Limb (tissue), 2 donors: ENCODE measurements at regions not wholly inside any gene's neighbourhood (a gene's known extent, or its start where the extent isn't known, plus 50 kb on each side); places are given as distances from the start of the nearest gene placed in this dataset.

Experiments used
- DNase-seq, 2 donors: peaks; one replicate each; pipeline ENCODE4 v3.0.0-alpha.2; 2016; ENCODE audit errors: extremely low spot score in 2 of 2

DNA sequence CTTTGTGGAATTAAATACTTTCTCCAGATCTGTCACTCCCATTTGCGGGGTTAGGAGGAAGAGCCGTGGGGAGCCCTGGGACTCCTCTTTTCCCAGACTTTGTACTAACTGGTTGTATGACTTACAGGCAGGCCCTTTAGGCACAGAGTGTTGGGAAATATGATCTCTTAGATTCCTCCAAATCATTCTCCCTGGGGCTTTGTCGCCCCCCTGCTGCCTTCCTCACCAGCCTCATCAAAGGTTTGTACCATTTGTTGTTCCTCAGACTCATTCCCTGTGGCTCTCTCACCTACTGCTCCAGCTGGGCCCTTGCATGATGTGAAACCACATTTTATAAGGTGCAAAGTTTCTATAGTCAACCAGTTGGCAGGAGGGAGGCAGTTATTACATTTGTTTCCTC, 56.4 kb downstream of the CRYGS start:
- no peak for DNase-seq

DNA sequence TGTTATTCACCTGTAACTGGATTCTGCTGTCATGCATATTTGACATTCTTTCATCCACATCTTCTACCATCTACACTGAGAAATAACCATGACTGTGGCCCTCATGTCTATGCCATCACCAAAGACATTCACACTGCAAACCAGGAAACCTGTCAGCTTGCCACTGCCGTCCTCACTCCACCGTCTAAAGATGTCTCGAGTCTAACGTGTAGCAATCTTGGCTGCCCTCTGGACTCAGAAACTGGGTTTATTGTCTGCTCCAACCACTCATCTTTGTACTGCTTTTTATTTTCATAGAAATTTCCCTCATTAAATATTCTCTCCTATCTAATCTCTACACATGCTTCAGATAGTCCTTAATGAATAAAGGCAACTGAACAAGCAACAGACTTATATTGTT, 57.1 kb downstream of the CRYGS start:
- DNase-seq, result no peak

DNA sequence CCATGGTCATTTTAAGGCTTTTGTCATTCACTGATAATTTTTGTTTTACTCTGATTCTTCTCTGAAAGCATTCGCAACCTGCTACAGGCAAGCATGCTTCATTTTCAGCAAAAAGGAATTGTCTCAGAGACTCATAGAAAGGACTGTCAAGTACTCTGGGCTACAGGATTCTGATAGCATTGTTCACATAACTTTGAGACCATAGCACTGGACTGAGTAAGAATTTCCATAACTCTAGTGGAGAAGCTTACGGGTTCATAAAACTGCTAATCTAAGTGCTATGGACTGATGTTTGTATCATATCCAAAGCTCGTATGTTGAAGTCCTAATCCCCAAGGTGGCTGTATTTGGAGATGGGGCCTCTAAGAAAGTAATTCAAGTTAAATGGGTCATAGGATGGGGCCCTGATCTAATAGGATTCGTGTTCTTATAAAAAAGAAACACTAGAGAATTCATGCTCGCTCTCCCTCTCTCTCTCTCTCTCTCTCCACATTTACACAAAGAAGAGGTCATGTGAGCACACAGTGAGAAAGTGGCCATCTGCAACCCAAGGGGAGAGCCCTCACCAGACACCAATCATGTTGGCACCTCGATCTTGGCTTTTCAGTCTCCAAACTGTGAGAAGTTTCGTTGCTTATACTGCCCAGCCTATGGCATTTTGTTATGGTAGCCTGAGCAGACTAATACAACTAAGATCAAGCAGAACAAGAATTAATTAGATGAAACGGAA, 60.4 kb downstream of the CRYGS start:
- DNase-seq, result no peak

DNA sequence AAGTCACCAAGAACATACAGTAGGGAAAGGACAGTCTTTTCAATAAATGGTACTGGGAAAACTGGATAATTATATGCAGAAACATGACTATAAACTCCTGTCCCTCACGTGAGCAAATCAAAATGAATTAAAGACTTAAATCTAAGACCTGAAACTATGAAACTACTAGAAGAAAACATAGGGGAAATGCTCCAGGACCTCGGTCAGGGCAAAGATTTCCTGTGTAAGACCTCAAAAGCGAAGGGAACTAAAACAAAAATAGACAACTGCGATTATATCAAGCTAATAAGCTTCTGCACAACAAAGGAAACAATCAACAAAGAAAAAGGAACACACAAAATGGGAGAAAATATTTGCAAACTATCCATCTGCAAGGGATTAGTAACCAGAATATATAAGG, 62.7 kb downstream of the CRYGS start:
- DNase-seq, result no peak

DNA sequence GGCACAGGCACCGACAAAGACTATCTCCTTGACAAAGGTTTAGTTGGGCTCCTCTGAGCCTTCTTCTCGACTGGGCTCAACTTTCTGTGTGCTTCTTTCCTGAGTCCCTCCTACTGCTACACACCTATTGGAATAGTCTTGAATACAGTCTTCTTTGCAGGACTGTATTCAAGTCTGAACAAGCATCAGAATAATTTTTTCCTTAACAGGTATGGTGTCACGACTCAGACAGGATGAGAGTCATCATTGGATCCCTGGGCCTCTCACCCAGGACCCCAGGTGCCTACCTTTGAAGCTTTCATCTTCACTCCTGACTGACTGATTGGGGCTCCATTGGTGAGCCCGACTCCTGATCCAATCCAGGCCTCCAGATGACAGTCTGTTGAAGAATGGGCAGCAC, 66.3 kb downstream of the CRYGS start:
- DNase-seq, result no peak

DNA sequence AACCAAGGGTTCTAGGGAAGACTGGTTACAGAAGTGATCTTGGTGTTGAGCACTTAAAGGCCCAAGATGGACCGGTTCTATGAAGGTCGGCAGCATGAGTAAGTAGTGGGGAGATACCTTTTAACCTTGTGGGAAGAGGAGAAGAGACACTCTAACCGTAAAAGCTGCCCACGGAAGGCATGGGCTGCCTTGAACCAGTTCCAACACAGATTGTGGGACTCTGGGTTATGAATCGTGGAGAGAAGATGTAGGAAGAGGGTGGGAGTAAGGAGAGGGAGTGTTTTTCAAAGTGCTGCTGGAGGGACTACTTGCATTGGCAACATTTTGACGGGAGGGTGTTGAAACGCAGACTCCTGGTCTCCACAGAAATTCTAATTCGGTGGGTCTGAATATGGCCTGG, 67.1 kb downstream of the CRYGS start:
- no peak for DNase-seq

DNA sequence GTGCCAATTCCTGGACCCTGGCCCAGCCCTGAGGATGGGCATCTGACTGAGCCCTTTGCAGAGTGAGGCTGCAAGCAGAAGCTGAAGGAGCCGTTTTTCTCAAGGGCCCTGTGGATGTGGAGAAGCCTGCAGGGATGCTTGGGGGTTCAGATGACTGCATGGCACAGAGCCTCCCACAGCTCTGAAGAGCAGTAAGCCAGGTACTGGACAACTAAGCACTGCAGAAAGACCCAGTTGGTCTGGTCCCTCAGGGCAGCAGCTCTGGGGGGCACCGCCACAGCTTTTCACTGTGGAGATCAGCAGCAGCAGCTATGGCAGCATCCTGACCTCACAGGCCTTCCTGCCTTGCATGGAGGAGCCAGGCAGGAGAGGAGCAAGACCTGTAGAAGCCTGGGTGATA, 67.6 kb downstream of the CRYGS start:
- DNase-seq, result no peak

DNA sequence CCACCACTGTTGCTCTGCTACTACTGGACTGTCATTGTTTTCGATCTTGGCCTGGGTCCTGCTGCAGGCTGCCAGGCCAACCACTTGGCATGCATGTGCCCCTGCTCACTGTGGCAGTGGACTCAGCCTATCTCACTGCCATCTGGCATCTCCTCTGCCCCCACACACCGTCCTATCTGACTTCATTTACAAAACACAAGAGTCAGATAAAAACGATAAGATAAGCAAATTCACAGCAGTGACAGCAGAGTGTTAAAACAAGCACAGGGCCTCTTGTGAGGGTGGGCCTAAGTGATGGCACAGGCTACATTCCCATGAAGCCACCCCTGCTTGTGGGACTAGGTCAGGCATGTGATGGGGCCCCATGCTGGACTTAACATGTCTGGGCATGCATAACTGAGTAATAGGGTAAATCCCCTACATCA, 68.1 kb downstream of the CRYGS start:
- no peak for DNase-seq

DNA sequence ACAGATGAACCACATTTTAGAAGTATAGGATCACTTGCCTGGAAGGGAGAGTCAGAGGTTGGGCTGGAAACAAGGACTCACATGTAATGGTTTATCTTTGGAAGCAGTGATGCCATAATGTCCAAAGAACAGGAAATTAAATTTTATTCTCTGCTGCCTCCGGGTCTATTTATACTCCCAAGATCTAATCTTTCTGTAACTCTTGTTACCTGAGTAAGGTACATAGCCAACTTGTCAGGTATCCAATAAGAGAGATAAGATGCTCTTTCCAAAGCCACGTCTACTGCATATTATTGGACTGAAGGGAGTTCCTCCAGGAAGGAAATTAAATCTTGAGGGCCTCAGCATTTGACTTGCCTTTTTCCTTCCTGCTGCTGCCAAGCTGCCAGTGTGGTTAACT, 71.0 kb downstream of the CRYGS start:
- DNase-seq, result no peak

DNA sequence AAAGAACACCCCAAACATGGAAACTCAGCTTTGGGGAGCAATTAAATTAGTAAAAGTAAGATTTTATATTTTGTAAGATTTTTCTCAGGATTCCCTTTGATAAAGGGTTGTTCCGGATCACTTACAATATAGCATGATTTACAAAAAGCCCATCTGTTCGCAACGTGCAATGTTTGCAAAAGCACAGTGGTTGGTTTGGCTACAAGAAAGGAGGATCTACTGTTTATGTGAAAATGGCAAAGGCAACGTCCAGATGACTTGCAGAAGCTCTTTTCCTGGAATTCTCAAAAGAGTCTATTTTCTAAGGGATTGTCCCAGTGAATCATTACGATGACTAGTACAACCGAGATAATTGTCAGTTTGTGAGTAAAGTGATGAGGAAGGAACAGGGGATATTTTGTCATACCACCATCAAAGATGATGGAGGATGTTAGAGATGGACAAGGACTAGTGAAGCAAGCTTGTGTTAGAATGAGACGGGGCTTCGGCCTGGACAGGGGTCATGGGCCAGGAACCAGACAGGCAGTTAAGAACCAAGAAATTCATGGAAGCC, 71.6 kb downstream of the CRYGS start:
- DNase-seq, result no peak

DNA sequence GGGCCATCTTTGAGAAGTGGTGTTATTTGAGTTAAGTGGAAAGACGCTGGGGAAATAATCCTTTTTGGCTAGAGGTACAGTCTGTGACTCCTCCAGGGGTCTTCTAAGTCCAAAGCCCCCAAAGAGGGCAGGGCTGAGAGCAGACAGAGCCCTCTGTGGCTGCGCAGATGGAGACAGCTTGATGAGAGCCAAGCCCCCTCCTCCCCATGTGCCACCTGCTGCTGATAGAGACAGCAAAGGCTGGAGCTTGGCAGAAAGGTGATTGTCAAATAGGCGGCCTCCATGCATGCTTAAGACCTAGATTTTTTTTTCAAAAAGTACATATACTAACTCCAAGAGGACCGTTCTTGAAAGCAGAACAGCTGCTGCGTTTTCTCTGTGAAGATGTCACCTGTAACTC, 72.4 kb downstream of the CRYGS start:
- no peak for DNase-seq

DNA sequence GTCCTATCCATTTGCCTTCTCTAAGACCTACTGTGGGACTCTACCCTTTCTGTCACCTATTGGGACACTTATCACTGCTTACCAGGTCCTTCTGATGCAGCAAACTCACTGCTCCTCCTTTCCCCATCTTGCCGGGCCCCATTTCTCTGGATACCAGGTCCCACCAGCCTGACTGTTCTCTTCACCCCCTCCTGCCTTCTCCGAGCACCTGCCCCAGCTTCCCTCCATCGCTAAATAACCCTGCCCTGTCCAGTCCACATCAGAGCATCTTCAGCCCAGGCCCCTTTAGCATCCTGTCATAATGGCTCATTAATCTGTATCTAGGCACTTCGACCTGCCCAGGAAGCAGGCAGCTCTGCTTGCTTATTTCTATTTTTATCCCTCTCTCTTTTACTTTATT, 74.7 kb downstream of the CRYGS start:
- DNase-seq, result no peak

DNA sequence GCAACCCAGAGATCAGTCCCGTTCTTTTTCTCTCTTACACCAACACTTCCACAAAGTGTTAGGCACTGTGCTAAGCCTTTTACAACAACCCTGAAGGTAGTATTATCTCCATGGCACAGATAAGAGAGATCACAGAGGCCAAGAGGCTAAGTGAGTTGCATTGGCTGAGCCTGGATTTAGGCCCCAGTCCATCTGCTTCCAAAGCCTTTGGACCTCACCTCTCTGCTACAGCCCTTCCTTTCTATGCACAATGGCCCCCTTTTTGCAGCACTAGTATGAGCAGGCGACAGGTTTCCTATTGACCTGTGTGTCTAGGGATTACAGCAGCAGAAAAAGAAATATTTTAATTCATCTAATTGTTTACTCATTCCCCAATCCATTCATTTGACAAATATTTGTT, 76.2 kb downstream of the CRYGS start:
- no peak for DNase-seq

DNA sequence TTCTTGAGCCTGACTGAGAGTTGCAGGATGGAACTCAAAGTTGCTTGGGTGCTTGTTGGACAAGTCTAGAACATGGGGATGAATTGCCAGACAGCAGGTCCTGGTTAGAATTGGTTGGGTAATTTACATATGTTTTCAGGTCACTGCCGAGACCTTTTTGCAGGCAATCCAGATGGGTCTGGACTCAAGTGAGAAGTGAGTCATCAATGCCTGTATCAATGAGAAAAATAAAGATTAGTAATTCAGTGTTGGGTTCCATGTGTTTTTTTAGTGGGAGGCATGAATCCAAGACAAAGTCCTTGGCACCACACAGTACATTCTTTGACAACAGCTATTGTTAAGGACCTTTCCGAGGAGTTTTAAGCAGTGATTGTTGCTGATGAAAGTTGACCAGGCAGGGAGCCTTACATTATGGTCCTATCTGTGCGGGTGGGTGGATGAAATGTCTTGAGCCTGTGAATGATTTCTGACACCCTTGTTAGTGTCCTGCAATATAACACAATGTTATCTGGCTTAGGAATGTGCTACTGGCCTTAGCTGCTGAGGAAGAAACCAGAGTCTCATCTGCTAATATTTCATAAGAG, 77.7 kb downstream of the CRYGS start:
- DNase-seq, result no peak

DNA sequence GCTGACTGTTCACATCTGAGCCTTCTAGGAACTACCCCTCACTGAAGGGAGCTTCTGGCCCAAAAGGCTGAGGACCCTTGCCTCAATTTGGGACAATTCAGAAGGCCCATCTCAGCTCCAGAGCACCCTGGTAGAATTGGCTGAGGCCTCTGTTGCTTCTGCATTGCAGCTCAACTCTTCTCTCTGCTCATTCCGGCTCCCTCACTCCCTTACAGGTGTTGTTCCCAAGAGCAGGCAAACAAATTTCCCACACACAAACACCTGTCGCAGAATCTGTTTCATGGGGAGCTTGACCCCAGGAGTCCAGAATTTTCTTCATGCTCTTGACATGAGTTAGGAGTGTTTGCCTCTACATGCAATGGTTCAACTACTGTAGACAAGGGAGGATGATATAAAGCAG, 78.7 kb downstream of the CRYGS start:
- DNase-seq, result no peak

DNA sequence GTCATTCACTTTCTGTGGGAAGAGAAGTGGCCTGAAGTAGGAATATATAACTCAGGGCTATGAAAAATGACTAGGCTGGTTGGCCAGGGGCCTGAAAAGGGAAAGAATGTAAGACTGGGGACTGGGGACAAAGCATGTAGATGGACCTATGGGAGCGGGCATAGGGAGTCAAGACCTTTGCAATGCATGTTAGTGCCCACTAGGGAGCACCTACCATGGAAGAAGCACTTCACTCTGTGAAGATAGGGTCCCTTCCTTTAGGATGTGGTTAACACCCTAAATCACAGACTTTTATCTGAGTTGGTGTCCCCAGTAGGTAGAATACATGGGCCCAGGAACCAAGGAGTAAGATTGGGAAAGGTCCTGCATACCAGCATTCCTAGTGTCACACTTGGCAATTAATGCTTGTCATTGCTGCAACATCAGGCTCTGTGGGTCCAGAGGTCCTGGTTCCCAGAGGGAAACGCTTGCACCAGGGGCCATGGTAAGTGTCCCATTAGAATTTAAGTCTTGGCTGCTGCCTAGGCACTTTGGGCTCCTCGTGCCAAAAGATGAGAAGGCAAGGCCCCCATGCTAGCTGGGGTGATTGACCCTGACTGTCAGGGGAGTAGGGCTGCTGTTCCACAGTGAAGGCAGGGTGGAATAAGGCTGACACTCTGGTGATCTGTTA, 79.6 kb downstream of the CRYGS start:
- no peak for DNase-seq

DNA sequence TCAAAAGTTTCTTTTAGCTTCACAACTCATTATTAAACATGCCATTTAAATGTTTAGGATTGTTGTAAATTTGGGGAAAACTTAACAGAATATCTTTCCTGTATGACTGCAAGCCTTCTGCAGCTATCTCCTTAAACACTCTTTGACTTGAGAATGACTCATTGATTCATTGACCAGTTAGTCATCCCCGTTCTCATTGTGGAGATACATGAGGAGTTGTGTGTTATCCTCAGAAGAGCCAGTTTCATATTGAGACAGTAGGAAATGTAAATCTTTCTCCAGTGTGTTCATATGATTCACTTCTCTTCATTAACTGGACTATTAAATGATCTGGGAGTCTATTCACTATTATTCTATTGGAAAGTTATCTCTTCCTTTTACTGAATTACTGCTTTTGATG, 83.0 kb downstream of the CRYGS start:
- no peak for DNase-seq

DNA sequence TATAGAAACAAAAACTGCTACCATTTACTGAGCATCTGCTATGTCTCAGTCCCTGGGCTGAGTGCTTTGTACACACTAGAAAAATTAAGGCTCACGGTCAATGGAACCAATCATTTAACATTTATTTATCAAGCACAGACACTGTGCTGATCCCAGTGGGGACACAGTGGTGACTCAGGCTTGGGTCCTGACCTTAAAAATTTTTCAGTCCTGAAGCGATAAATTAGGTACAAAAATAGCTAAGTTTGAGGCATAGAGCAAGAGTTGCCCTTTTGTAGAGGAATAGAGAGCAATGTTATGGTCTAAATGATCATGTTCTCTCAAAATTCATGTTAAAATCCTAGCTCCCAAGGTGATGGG, 85.1 kb downstream of the CRYGS start:
- DNase-seq, result no peak

DNA sequence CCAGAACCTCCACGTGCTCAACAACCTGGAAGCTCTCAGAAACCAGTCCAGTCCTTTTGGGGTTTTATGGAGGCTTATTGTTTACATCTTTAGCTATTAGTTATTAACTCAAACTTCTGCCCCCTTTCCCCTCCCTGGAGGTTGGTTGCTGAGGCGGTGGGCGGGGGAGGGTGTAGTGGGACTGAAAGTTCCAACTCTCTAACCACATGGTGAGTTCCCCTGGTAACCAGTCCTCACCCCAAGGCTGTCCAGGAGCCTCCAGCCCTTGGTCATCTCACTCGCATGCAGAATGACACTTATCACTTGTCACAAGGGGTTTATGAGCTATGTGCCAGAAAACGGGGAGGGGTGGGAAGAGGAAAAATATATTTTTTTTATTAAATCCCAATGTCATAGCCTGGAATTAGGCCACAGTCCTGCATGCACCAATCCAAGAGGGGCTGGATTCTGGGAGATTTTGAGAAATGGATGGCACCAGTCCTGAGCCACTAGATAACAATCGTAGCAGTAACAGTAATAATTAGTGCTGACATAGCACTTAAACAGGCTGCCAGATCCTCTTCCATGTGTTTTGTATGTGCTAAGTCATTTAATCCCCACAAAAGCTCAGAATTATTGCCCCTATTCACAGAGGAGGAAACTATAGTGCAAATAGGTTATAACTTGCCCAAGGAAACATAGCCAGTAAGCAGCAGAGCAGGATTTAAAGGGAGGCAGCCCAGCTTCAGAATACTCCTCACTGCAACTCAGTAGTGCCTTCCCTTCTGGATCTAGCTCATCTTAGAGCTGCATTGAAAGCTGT, 85.7 kb downstream of the CRYGS start:
- DNase-seq, result no peak

DNA sequence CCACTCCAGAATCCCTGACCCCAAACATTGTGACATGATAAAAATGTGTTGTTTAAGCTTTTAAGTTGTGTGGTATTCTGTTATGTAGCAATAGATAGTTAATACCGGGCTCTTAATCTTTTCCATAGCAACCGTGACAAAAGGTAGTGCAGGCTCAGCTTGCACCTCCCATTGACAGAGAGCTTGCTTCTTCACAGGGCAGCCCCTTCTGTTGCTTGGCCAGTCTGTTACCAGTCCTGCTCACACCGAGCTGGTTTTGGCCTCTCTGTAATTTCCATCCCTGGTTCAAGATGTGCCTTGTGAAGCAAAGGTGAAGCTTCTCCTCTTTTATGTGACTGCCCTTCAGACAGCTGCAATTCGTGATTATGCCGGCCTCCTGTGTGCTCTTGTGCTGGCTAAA, 86.9 kb downstream of the CRYGS start:
- no peak for DNase-seq

DNA sequence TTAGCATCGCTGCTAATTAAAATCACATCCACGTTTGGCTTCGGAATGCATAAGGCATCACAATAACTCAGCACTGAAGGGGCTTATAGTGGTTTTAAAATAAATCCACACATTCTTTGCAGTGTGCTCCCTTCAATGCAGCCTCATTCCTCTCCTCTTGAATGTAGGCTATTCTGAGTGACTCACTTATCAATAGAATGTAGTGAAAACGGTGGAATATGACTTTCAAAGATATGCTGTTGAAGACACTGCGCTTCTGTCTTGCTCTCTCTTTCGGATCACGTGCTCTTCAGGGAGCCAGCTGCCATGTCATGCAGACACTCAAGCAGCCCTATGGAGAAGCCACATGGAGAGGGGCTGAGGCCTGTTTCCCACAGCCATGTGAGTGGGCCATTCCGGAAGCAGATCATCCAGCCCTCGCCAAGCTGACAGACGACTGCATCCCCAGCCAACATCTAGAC, 87.4 kb downstream of the CRYGS start:
- DNase-seq, result no peak
